SK-N-SH (cell line): ENCODE measurements at regions not wholly inside any gene's neighbourhood (a gene's known extent, or its start where the extent isn't known, plus 50 kb on each side); places are given as distances from the start of the nearest gene placed in this dataset.

Experiments used
- CTCF ChIA-PET: fragments of 300-600, 350-600 bp; formaldehyde crosslinking; extraction: SDS; loops from one replicate; lab custom pipeline; 2021; lab: Yijun Ruan, JAX
- POLR2A ChIA-PET: fragments of 350-600 bp; sonication (Branson Sonifier 250); formaldehyde crosslinking; extraction: SDS; loops from one replicate; lab custom pipeline; 2020; ENCODE audit warnings: antibody characterized with exemption, inconsistent platforms; lab: Yijun Ruan, JAX
- DNase-seq: peaks from one replicate; pipeline ENCODE4 v3.0.0; 2012
- H2AFZ ChIP-seq: fragments of 200-600 bp; sonication (generic); 2 replicates; pipeline ENCODE4 v1.8.1; 2016; ENCODE audit warnings: antibody characterized with exemption, mild to moderate bottlenecking, low read depth
- H3F3A ChIP-seq: fragments of 200-600 bp; sonication (generic); replicated peaks from 2 replicates; pipeline ENCODE3; 2016; ENCODE audit warnings: antibody characterized with exemption, mild to moderate bottlenecking; ENCODE audit not compliant: insufficient read depth
- H3K27ac ChIP-seq, 2 experiments: fragments of 200-500 bp in 1 of 2; fragments of 200-600 bp in 1 of 2; sonication (Bioruptor generic) in 1 of 2; sonication (generic), shearing (Covaris generic) in 1 of 2; 2 replicates each; pipeline versions ENCODE4 v1.5.1 to v1.6.1; 2014 to 2016; ENCODE audit warnings: low read depth in 2 of 2, inconsistent platforms in 1 of 2, low read length in 1 of 2, mild to moderate bottlenecking in 1 of 2, mixed read lengths in 1 of 2
- H3K27me3 ChIP-seq: fragments of 200-600 bp; sonication (generic), shearing (Covaris generic); 2 replicates; pipeline ENCODE4 v1.6.1; 2016; ENCODE audit warnings: mixed run types; ENCODE audit not compliant: insufficient read depth
- H3K36me3 ChIP-seq, 2 experiments: fragments of 200-500 bp in 1 of 2; fragments of 200-600 bp in 1 of 2; sonication (Bioruptor generic) in 1 of 2; sonication (generic) in 1 of 2; replicated peaks in 1 of 2; 2 replicates each; pipeline versions ENCODE3 to v1.5.1; 2014 to 2016; ENCODE audit warnings: low read length in 1 of 2, mild to moderate bottlenecking in 1 of 2; ENCODE audit not compliant: insufficient read depth in 2 of 2, control insufficient read depth in 1 of 2
- H3K4me1 ChIP-seq, 2 experiments: fragments of 200-500 bp in 1 of 2; fragments of 200-600 bp in 1 of 2; sonication (Bioruptor generic) in 1 of 2; sonication (generic), shearing (Covaris generic) in 1 of 2; 2 replicates each; pipeline versions ENCODE4 v1.5.1 to v1.6.1; 2014 to 2016; ENCODE audit warnings: low read depth in 1 of 2, low read length in 1 of 2, mixed run types in 1 of 2; ENCODE audit not compliant: insufficient read depth in 2 of 2, control insufficient read depth in 1 of 2
- H3K4me2 ChIP-seq: fragments of 200-600 bp; sonication (generic), shearing (Covaris generic); 2 replicates; pipeline ENCODE4 v1.6.1; 2017; ENCODE audit warnings: mixed run types
- H3K4me3 ChIP-seq, 2 experiments: fragments of 200-500 bp in 1 of 2; fragments of 200-600 bp in 1 of 2; sonication (Bioruptor generic) in 1 of 2; sonication (generic), shearing (Covaris generic) in 1 of 2; 2 replicates each; pipeline versions ENCODE4 v1.5.1 to v1.8.1; 2014 to 2016; ENCODE audit warnings: low read depth in 2 of 2, inconsistent platforms in 1 of 2, low read length in 1 of 2, mild to moderate bottlenecking in 1 of 2, mixed read lengths in 1 of 2, moderate library complexity in 1 of 2
- H3K79me2 ChIP-seq: fragments of 200-600 bp; sonication (generic); 2 replicates; pipeline ENCODE4 v1.8.1; 2017; ENCODE audit warnings: mild to moderate bottlenecking; ENCODE audit not compliant: insufficient read depth
- H3K9ac ChIP-seq: fragments of 200-600 bp; sonication (generic); 2 replicates; pipeline ENCODE4 v1.6.1; 2017; ENCODE audit warnings: mixed run types
- H3K9me2 ChIP-seq: fragments of 200-600 bp; sonication (generic); 2 replicates; pipeline ENCODE4 v1.6.1; 2017; ENCODE audit warnings: mixed run types
- H3K9me3 ChIP-seq: fragments of 200-600 bp; sonication (generic); 2 replicates; pipeline ENCODE4 v1.6.1; 2017; ENCODE audit warnings: mixed run types, mild to moderate bottlenecking, moderate library complexity
- H4K20me1 ChIP-seq: fragments of 200-600 bp; sonication (generic); 2 replicates; pipeline ENCODE4 v1.6.1; 2017; ENCODE audit warnings: mild to moderate bottlenecking, mixed run types; ENCODE audit not compliant: insufficient read depth
- ELF1 ChIP-seq: IDR thresholded peaks from 2 replicates; pipeline ENCODE4 v1.4.0; 2012
- EP300 ChIP-seq, 2 experiments: IDR thresholded peaks; 2 replicates each; pipeline versions ENCODE4 v1.4.0 to v1.6.1; 2012; ENCODE audit warnings: borderline replicate concordance in 1 of 2, low read depth in 1 of 2, low read length in 1 of 2
- EZH2phosphoT487 ChIP-seq: fragments of 200-600 bp; sonication (generic); IDR thresholded peaks from 2 replicates; pipeline ENCODE4 v1.6.1; 2017; ENCODE audit warnings: low read depth, mixed run types, mild to moderate bottlenecking, antibody characterized with exemption, moderate library complexity, borderline replicate concordance
- FOSL2 ChIP-seq: IDR thresholded peaks from 2 replicates; pipeline ENCODE4 v1.4.0; 2012; ENCODE audit warnings: low read depth, mild to moderate bottlenecking, moderate library complexity, borderline replicate concordance
- GATA2 ChIP-seq: sonication (generic); formaldehyde crosslinking; IDR thresholded peaks from 2 replicates; pipeline ENCODE4 v1.5.0; 2020; ENCODE audit warnings: mild to moderate bottlenecking, missing genetic modification reagents
- NFIC ChIP-seq: IDR thresholded peaks from 2 replicates; pipeline ENCODE4 v1.4.0; 2012; ENCODE audit warnings: borderline replicate concordance
- POLR2AphosphoS5 ChIP-seq: IDR thresholded peaks from 2 replicates; pipeline ENCODE4 v1.6.1; 2012; ENCODE audit warnings: low read depth, low read length
- RAD21 ChIP-seq: IDR thresholded peaks from 2 replicates; pipeline ENCODE4 v1.6.1; 2012; ENCODE audit warnings: mild to moderate bottlenecking, low read length
- SMC3 ChIP-seq: IDR thresholded peaks from 2 replicates; pipeline ENCODE4 v1.6.1; 2012; ENCODE audit warnings: low read depth, low read length, improper control_type of control experiment
- TAF1 ChIP-seq: IDR thresholded peaks from 2 replicates; pipeline ENCODE4 v1.6.1; 2012; ENCODE audit warnings: low read depth, mild to moderate bottlenecking, low read length, moderate library complexity, borderline replicate concordance
- TCF12 ChIP-seq: IDR thresholded peaks from 2 replicates; pipeline ENCODE4 v1.4.0; 2012
- TEAD4 ChIP-seq: IDR thresholded peaks from 2 replicates; pipeline ENCODE4 v1.4.0; 2012; ENCODE audit warnings: mild to moderate bottlenecking, borderline replicate concordance; ENCODE audit not compliant: insufficient read depth
- USF2 ChIP-seq: fragments of 150-350 bp; IDR thresholded peaks from 2 replicates; pipeline ENCODE4 v1.6.1; 2017; ENCODE audit warnings: antibody characterized with exemption, low read length, low read depth, borderline replicate concordance
- WGBS: methylation state at CpG from one replicate; pipeline ENCODE4 v1.1.6; 2017; ENCODE audit warnings: low lambda C conversion rate; 5-methylcytosine and 5-hydroxymethylcytosine counted together

DNA sequence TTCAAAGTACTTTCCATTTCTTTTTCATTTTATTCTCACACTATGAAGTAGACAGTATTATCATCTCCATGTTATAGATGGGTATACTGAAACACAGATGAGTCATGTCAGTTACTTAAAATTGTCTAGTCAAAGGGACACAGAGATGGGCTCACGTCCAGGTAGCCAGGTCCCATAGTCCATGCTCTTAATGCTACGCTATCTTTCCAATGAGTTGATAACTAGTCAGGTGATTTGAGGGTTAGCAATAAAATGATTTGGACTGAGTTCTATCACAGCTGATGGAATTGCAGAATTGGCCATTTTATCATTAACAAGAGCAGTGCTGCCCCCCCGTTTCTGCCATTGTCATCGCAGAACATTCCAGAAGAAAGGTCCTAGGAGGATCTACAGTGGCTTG lies 318.9 kb downstream of the DLEU7 start:
- ChIA-PET POLR2A (no interaction called here), CTCF (no interaction called here)
- no peaks in the 10 kb centered on the region for H4K20me1 ChIP-seq
- peaks cover 8 to 18% of the 10 kb centered on the region in 2 experiments; a peak in 3 of 4 replicates for H3K4me1 ChIP-seq
- H3K9me3 ChIP-seq, result no peaks in the 10 kb centered on the region
- H3K4me3 ChIP-seq, result no peak overlapping the region
- TF ChIP-seq USF2 (no peak), ELF1 (no peak), POLR2AphosphoS5 (no peak), FOSL2 (no peak), RAD21 (no peak)
- DNase-seq, result no peak
- H2AFZ ChIP-seq, result no peak overlapping the region
- H3K9me2 ChIP-seq, result no peaks in the 10 kb centered on the region
- no peaks in the 10 kb centered on the region for H3K36me3 ChIP-seq
- no peak overlapping the region for H3K27ac ChIP-seq
- H3K79me2 ChIP-seq, result no peaks in the 10 kb centered on the region
- 89% methylated on average over 4 of the region's 4 CpGs for WGBS
- H3K4me2 ChIP-seq, result no peak overlapping the region
- no peak overlapping the region for H3K9ac ChIP-seq
- H3K27me3 ChIP-seq, result no peaks in the 10 kb centered on the region
- H3F3A ChIP-seq, result no peaks in the 10 kb centered on the region

GRCh38 chr13:50526661-50527071 lies 316.8 kb downstream of the DLEU7 start:
- no peaks in the 10 kb centered on the region for H4K20me1 ChIP-seq
- no peak overlapping the region for H3K9ac ChIP-seq
- H3K4me1 ChIP-seq, result peaks cover 10 to 20% of the 10 kb centered on the region in 2 experiments; a peak in 3 of 4 replicates
- no peak overlapping the region for H3K4me2 ChIP-seq
- H3K9me3 ChIP-seq, result no peaks in the 10 kb centered on the region; the same call in 1 of the 2 replicates
- no peaks in the 10 kb centered on the region for H3K36me3 ChIP-seq
- no peak overlapping the region for H3K4me3 ChIP-seq
- H3F3A ChIP-seq, result no peaks in the 10 kb centered on the region
- no peaks in the 10 kb centered on the region for H3K79me2 ChIP-seq
- no peaks in the 10 kb centered on the region for H3K9me2 ChIP-seq
- no peaks in the 10 kb centered on the region for H3K27me3 ChIP-seq
- 97% methylated on average over 6 of the region's 7 CpGs for WGBS
- no peak for DNase-seq
- H2AFZ ChIP-seq, result no peak overlapping the region
- CTCF ChIA-PET, result no interaction called here
- no peak overlapping the region for H3K27ac ChIP-seq
- POLR2A ChIA-PET, result no interaction called here
- TF ChIP-seq TCF12 (no peak), NFIC (no peak), EZH2phosphoT487 (no peak), EP300 (IDR thresholded peaks at IDR 0.05; ENCODE audit: borderline replicate concordance in 1 of 2, low read depth in 1 of 2, low read length in 1 of 2) (no peak), SMC3 (no peak), TAF1 (no peak), TEAD4 (no peak), GATA2 (CRISPR knock-in tag) (no peak), USF2 (no peak)
